ENCODE measurements at regions not wholly inside any gene's neighbourhood (a gene's known extent, or its start where the extent isn't known, plus 50 kb on each side); places are given as distances from the start of the nearest gene placed in this dataset.

GRCh38 chr16:64162613-64163375 is 959.1 kb downstream of the CDH11 start:
- DNase-seq (ENCODE audit: low read depth) = no peak
- no peak overlapping the region for H3K4me3 ChIP-seq (ENCODE audit: low read depth, low read length)
- TF ChIP-seq CTCF (IDR thresholded peaks at IDR 0.05; ENCODE audit: insufficient read depth, low read depth, low read length) = no peak

DNA sequence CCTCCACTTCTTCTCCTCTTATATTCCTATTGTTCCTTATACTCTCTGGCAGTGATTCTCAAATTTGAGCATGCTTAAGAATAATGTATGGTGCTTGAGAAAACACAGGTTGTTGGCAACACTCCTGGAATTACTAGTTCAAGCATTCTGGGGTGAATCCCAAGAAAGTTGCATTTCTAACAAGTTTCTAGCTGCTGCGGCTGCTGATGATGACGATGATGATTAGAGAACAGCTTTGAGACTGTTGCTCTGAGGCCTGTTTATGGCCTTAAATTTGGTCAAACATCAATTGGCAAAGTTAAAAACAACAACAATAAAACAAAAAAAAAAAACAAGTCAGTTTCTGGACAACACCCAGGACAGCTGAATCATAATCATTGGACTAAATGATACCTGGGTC is 961.9 kb downstream of the CDH11 start:
- TF ChIP-seq CTCF (IDR thresholded peaks at IDR 0.05; ENCODE audit: insufficient read depth, low read depth, low read length) = no peak
- DNase-seq (ENCODE audit: low read depth) = peak; percentile 29

GRCh38 chr16:64158941-64159588 is 962.8 kb downstream of the CDH11 start:
- TF ChIP-seq CTCF (IDR thresholded peaks at IDR 0.05; ENCODE audit: insufficient read depth, low read depth, low read length) = no peak
- DNase-seq (ENCODE audit: low read depth) = no peak
- H3K4me3 ChIP-seq (ENCODE audit: low read depth, low read length) = no peak overlapping the region

More for the DNA sequence above, 961.9 kb downstream of the CDH11 start:
- no peak overlapping the region for H3K4me3 ChIP-seq (ENCODE audit: low read depth, low read length)

DNA sequence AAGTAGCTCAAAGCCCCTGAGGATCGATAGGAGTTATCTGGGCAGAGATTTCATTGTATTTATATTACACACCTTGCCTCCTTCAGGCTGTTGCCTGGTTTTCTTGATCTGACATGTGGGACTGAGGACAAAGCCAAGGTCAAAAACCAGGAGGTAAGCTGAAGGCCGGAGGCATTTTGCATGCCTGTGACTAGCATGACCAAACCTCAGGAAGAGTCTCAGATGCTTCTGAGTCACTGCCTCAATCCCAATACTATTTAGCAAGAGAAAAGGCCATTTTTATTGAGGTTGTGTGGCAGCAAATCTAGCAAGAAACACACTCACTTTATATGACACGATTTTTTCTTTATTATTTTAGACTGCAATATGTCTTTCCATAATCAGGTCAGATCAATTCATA is 968.1 kb downstream of the CDH11 start:
- peak; percentile 18 for DNase-seq (ENCODE audit: low read depth)
- H3K4me3 ChIP-seq (ENCODE audit: low read depth, low read length) = no peak overlapping the region
- no peak for TF ChIP-seq CTCF (IDR thresholded peaks at IDR 0.05; ENCODE audit: insufficient read depth, low read depth, low read length)

DNA sequence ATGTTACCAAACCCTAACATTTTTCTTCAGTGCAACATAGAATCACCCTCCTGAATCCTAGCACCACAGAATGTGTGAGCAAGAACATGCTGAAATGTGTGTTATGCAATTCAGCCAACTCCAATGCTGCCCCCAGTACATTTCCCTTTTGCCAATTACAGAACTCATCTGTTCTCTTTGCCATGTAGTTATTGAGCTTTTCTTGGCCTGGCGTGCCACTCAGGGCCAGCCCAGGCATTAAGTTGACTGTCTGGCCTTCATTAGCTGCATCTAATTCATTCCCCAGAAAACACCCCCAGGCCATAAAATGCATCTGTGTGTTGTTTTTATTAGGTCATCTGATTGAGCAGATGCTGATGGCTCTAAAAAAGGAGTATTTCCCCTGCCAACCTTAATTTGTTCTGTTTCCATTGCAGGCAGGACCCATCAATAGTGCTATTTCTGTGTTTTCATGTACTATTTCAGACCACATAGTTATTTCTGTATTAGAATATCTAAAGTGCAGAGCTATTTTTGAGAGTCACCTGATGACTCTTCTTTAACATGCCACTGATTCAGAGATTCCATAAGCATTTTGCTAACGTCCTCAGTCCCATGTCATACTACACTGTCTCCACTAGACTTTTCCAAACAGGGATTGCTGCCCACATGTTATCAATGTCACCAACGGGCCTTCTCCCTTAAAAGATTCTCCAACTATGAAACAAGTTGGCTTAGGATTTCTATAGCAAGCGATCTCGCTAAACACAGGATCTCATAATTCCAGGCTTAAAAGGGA is 969.7 kb downstream of the CDH11 start:
- no peak overlapping the region for H3K4me3 ChIP-seq (ENCODE audit: low read depth, low read length)
- no peak for DNase-seq (ENCODE audit: low read depth)
- no peak for TF ChIP-seq CTCF (IDR thresholded peaks at IDR 0.05; ENCODE audit: insufficient read depth, low read depth, low read length)

GRCh38 chr16:64150193-64150592 is 971.7 kb downstream of the CDH11 start:
- no peak overlapping the region for H3K4me3 ChIP-seq (ENCODE audit: low read depth, low read length)
- no peak for TF ChIP-seq CTCF (IDR thresholded peaks at IDR 0.05; ENCODE audit: insufficient read depth, low read depth, low read length)
- DNase-seq (ENCODE audit: low read depth) = no peak

Measured in fibroblast of villous mesenchyme (primary cell).